Erythroblast (primary cell): ENCODE measurements at regions not wholly inside any gene's neighbourhood (a gene's known extent, or its start where the extent isn't known, plus 50 kb on each side); places are given as distances from the start of the nearest gene placed in this dataset.

Source experiments
- DNase-seq, 2 experiments: peaks; one replicate each; lab custom pipeline; 2025; lab: John Stamatoyannopoulos, UW
- GATA1 ChIP-seq: IDR thresholded peaks from 2 replicates; pipeline ENCODE4 v1.6.1; 2011; ENCODE audit warnings: low read depth, mild to moderate bottlenecking, control low read depth, low read length, moderate library complexity
- POLR2A ChIP-seq: IDR thresholded peaks from 2 replicates; pipeline ENCODE4 v1.6.1; 2011; ENCODE audit warnings: mild to moderate bottlenecking, low read length

DNA sequence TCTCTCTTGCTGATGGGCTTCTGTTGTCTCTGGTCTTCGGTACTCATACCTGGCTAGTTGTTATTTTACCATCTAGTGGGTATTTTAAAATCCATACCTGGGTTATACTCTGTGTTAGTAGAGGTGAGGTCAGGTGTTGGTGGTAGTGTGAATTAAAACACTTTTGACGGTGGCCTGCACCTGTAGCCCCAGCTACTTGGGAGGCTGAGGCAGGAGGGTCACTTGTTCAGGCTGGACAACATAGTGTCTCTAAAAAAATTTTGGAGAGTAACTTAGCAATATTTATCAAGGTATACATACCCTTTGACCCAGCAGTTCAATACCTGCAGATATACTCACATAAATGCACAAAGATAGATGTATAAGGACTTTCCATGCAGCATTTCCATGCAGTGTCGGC lies 55.4 kb downstream of the GSX1 start:
- DNase-seq: no peak
- TF ChIP-seq GATA1: no peak
- TF ChIP-seq POLR2A: no peak

DNA sequence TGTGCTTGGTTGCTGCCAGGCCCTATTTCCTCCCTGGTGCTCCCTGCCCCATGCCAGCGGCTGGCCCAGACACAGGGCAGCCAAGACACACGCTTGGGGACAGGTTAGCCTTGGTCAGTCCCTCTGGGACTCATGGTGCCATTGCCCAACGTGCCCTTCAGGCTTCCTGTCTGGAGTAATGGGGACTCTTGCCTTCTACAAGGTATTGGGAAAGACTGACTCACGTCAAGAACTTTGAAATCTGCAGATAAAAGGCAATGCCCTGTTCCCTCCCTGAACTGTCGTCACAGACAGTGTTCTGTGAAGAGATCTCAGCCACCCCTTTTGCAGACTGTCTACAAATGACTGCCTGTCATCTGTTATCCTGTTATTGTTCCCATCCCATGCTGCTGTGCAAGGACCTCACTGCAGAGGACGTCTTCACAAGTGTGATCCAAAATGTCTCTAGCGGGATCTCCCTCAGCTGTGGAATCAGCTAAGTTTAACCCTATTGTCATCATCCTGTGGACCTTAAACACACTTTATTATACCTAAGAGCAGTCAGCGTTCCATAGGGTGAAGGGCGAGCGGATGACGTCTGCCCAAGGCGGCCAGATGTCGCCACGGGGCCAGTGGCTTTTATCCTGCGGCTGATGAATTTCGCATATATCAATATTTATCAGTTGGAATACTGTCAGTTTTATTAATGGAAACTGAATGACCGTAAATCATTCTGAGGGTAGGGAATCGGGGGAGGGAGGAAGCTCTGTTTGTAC lies 59.0 kb downstream of the GSX1 start:
- no peak for DNase-seq
- TF ChIP-seq GATA1: no peak
- TF ChIP-seq POLR2A: no peak

DNA sequence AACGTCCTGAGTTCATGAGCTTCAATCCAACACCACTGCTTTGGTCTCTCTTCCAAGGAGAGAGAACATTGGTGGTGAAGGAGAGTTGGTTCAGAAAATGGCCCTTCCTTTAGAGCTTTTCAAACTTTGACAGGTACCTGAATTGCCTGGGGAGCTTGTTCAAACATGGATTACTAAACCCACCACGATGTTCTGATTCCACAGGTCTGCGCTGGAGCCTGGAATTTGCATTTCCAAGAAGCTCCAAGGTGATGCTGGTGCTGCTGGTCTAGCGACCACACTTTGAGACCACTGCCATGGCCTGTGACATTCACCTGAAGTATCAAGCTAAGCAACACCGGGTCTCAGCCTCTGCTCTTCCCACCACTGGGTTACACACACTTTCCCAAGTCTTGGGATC lies 60.2 kb downstream of the GSX1 start:
- TF ChIP-seq POLR2A (no peak), GATA1 (no peak)
- no peak for DNase-seq

DNA sequence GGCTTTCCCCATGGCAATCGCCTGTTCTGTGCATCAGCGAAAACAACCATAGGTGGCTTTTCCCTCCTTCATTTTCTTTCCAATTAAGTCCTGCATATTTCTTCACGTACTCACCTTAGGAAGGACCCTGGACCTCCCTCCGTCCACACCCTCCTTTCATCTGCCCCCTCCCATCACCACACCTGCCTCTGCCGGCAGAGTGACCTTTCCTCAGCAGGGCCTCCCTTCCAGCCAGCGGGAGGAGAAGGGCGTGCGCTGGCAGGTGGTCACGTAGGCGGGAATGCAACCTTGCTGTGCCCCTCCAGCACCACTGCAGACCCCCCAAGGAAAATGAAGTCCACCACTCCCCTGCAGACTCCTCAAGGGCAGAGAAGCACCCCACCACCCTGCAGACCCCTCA lies 61.1 kb downstream of the GSX1 start:
- no peak for DNase-seq
- no peak for TF ChIP-seq GATA1

DNA sequence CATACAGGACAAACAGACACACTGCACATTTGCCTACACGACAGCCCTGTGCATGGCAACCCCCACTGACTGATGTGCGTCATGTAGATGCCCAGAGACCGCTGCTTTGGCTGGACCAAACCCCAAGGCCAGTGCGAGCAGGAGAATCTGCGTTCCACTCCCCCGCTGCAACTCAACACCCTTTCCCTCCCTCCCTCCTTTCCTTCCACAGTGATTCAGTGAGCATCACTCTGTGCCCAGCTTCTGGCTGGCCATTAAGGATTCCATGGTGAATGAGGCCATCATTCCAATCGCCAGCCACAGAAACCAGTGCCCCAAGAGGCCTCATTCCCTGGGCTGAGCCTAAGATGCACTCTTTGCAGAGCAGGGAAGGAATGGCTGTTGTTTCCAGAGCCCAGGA lies 61.6 kb downstream of the GSX1 start:
- TF ChIP-seq GATA1 (no peak), POLR2A (no peak)
- DNase-seq: no peak

DNA sequence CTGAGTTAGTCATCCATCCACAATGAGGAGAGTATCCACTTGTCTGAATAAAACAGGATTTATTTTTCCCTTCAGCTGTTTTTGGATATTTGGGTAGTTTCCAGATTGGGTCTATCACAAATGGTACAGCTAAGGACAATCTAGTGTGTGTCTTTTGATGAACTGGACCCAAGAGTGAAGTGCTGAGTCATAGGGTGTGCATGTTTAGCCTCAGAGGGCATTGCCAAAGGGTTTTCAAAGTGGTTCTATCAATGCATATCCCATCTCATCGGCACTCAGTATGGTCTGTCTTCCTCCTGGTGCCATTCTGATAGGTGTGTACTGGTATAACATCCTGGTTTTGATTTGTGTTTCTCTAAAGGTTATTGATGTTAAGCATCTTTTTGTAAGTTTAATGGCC lies 62.3 kb downstream of the GSX1 start:
- TF ChIP-seq GATA1: no peak
- no peak for TF ChIP-seq POLR2A
- peak in 1 of 2 experiments; percentile 18 for DNase-seq

DNA sequence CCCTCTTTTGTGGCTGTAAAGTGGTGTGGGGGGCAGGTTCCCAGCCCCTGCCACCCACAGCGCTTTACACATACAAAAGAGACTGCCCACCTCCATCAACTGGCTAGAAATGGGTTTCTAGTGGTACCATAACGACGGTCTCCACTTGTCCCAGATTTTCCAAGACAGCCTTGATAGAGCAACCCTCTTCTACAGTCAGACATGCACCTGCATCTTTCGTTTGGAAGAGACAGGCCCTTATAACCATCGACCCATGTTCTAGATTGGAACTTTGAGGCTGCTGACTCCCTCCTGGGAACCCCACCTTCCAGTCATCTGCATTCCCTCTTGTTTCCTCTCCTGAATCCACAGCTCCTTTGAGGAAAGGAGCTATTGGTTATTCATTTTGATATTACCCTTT lies 63.1 kb downstream of the GSX1 start:
- TF ChIP-seq GATA1 (no peak), POLR2A (no peak)
- DNase-seq: no peak

DNA sequence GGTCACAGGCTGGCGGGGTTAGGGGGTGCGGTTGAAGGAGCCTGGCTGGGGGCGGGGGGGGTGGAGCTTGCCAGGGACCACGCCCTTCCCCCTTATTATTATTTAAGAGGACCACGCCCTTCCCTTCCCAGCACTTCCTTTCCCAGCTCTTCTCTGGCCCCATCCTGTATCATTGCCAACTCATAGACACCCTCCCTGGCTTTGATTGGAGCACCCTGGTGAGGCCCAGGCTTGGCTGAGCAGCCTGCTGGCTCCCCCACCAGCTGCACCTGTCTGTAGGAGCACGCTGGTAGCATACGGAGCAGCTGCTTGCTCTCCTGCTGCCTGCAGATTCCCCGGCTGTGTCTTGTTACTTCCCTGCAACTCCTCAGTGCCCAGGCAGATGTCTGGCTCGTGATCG lies 62.5 kb upstream of the PDX1 start:
- no peak for DNase-seq
- no peak for TF ChIP-seq POLR2A
- TF ChIP-seq GATA1: no peak

DNA sequence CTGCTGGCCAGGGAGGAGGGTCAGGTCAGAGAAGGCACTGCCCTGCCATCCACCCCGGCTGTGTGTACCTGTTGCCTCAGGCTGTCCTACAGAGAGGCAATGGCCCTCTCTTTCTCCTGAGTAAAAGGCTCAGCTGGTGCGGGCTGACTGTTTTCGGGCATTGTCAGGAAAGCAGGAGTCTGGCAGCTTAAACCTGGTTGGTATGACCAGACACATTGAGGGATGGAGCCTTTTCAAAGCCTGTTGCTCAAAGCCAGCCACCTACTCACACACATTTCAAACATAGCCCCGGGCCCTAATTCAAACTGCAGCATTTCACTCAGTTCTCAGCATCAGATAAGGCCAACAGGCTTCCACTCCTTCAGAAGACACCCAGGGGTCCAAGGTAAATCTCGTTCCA lies 61.8 kb upstream of the PDX1 start:
- TF ChIP-seq GATA1: no peak
- no peak for TF ChIP-seq POLR2A
- no peak for DNase-seq

DNA sequence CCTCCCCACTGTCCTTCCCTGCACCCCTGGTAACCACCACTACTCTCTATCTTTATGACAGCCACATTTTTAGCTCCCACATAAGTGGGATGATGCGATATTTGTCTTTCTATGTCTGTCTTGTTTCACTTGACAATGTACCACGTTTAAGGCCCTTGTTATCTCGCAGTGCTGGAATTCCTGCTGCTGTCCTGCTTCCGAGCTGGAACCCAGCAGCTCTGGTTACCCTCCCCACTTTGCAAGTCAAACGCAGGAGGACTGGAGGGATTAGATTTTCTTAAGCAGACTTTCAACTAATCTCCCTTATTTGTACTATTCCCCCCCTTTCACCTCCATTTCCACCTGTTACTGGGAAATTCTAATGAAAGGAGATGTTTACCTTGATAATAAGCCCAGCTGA lies 59.1 kb upstream of the PDX1 start:
- DNase-seq: no peak
- TF ChIP-seq POLR2A (no peak), GATA1 (no peak)

DNA sequence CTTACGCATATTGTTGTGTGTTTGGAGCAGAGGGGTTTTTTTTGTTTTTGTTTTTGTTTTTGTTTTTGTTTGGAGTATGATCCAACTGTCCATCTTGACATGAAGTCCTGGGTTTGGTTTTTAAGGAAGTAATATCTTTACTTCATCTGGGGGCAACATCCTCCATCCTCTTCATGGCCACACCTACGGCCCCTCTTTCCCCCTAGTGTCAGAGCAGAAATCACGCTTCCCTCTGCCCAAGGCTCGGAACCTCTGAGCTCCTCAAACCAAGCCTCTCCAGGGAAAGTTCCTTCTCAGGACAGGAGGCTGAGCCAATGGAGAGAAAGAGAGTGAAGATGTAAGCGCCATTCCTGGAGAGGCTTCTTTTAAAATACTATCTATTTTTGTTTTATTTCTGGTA lies 58.6 kb upstream of the PDX1 start:
- DNase-seq: no peak
- TF ChIP-seq GATA1 (no peak), POLR2A (no peak)

DNA sequence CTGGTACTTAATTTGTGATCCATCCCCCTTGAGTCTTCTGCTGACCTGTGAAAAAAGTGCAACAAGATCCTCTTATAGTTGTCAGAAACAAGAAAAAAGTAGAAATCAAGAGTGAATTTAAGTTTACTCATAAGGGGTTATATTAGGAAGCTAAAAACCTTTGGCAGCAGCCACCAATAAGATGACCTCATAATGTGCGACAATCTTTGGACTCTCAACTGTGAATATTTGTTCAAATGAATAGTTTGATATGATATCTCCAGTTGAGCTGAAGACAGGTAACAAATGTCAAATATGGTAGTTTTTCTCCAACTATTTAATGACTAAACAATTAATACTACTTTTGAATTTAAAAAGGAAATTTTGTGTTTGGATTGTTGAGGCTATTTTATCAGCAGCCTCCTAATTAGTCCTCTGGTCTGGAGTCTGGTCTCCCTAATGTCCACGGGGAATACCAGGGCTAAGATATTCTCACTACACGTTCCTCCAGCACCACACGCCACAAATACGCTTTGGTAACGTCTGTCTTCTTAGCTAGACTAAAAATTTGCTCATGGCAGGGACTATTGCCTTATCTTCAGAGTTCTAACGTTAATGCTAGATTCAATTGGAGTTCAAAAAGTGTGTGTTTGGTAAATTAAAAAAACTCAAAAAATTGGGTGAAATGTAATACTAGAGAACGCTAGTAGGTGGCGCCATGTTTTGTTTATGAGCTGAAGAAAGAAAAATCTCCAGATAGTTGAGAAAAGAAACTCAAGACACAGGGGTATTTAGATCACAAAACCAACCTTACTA lies 51.0 kb upstream of the PDX1 start:
- TF ChIP-seq GATA1: no peak
- TF ChIP-seq POLR2A: no peak

DNA sequence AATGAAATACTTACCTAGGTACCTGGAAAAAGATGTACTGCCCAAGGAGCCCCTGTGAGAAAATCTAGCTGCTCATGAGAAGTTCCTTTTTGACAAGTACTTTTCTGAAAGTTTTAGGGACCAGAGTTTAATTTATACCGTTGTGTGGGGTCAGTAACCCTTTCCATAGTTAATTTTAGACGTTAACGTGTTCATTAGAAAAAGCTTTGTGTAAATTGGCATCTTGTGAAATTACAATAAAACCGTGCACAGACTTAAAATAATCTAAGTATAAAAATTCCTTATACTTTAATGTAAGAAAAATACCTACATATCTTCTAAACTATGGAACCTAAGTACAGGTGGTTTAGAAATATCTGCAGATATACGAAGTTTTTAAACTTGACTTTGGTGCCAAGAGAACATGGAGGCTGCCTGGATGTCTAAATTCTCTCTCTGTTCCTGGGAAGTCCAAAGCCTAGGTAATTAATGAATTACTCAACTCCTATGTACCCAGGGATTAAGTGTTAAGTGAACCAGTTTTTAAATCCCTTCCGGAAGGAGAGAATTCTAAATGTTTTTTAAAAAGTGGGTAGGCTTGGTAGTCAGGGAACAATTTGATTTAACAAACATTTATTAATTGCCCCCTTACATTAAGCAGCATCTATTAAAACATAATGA lies 50.2 kb upstream of the PDX1 start:
- TF ChIP-seq POLR2A (no peak), GATA1 (no peak)
- no peak for DNase-seq

More for the DNA sequence above, 51.0 kb upstream of the PDX1 start:
- DNase-seq: peak in 1 of 2 experiments; percentile 6
